Astrocyte (in vitro differentiated cells and primary cell): ENCODE measurements at regions not wholly inside any gene's neighbourhood (a gene's known extent, or its start where the extent isn't known, plus 50 kb on each side); places are given as distances from the start of the nearest gene placed in this dataset.

ENCODE experiments used
- DNase-seq: peaks from one replicate; pipeline ENCODE4 v3.0.0-alpha.2; 2010; ENCODE audit warnings: low read depth
- FAIRE-seq: peaks from 2 replicates; lab custom pipeline; 2011; peaks lifted over from hg19 to GRCh38; lab: Jason Lieb, UNC
- H2AFZ ChIP-seq: 2 replicates; pipeline ENCODE4 v1.6.0; 2012; ENCODE audit warnings: low read depth, low read length, inconsistent platforms
- H3K27ac ChIP-seq: 2 replicates; pipeline ENCODE4 v1.5.1; 2011; ENCODE audit warnings: low read depth, low read length, inconsistent platforms
- H3K27me3 ChIP-seq: 2 replicates; pipeline ENCODE4 v1.6.0; 2011; ENCODE audit warnings: low read length, inconsistent platforms; ENCODE audit not compliant: insufficient read depth
- H3K36me3 ChIP-seq: 2 replicates; pipeline ENCODE4 v1.5.1; 2011; ENCODE audit warnings: low read length, inconsistent platforms; ENCODE audit not compliant: insufficient read depth
- H3K4me1 ChIP-seq: 2 replicates; pipeline ENCODE4 v1.5.1; 2011; ENCODE audit warnings: low read length, inconsistent platforms; ENCODE audit not compliant: insufficient read depth
- H3K4me2 ChIP-seq: 2 replicates; pipeline ENCODE4 v1.6.0; 2012; ENCODE audit warnings: low read length, inconsistent platforms
- H3K4me3 ChIP-seq: 2 replicates; pipeline ENCODE4 v1.5.1; 2011; ENCODE audit warnings: low read depth, mild to moderate bottlenecking, low read length, inconsistent platforms; ENCODE audit not compliant: insufficient read depth
- H3K79me2 ChIP-seq: 2 replicates; pipeline ENCODE4 v1.6.0; 2012; ENCODE audit warnings: mild to moderate bottlenecking, low read length, inconsistent platforms; ENCODE audit not compliant: insufficient read depth
- H3K9ac ChIP-seq: 2 replicates; pipeline ENCODE4 v1.6.0; 2012; ENCODE audit warnings: mild to moderate bottlenecking, low read length, inconsistent platforms
- H3K9me3 ChIP-seq: 2 replicates; pipeline ENCODE4 v1.5.1; 2012; ENCODE audit warnings: low read depth, mild to moderate bottlenecking, low read length, inconsistent platforms; ENCODE audit not compliant: insufficient read depth
- H4K20me1 ChIP-seq: 2 replicates; pipeline ENCODE4 v1.6.0; 2012; ENCODE audit warnings: low read length, inconsistent platforms; ENCODE audit not compliant: insufficient read depth
- H3K27ac Mint-ChIP-seq: one replicate; pipeline ENCODE4 v1.8.0; 2021; ENCODE audit warnings: mild to moderate bottlenecking, mixed read lengths; ENCODE audit not compliant: unreplicated experiment
- H3K27me3 Mint-ChIP-seq: one replicate; pipeline ENCODE4 v1.8.0; 2021; ENCODE audit warnings: low read depth, mixed read lengths; ENCODE audit not compliant: unreplicated experiment
- H3K36me3 Mint-ChIP-seq: one replicate; pipeline ENCODE4 v1.8.0; 2021; ENCODE audit warnings: low read depth, mixed read lengths; ENCODE audit not compliant: unreplicated experiment
- H3K4me1 Mint-ChIP-seq: one replicate; pipeline ENCODE4 v1.8.0; 2021; ENCODE audit warnings: low read depth, mixed read lengths; ENCODE audit not compliant: unreplicated experiment
- H3K4me3 Mint-ChIP-seq: one replicate; pipeline ENCODE4 v1.8.0; 2021; ENCODE audit warnings: mild to moderate bottlenecking, moderate library complexity, mixed read lengths; ENCODE audit not compliant: unreplicated experiment
- H3K9me3 Mint-ChIP-seq: one replicate; pipeline ENCODE4 v1.8.0; 2021; ENCODE audit warnings: mild to moderate bottlenecking, mixed read lengths; ENCODE audit not compliant: unreplicated experiment
- CTCF ChIP-seq: IDR thresholded peaks from 2 replicates; pipeline ENCODE4 v1.5.1; 2011; ENCODE audit warnings: low read depth, mild to moderate bottlenecking, inconsistent platforms, low read length, moderate library complexity; ENCODE audit not compliant: insufficient read depth
- EZH2 ChIP-seq: IDR thresholded peaks from 2 replicates; pipeline ENCODE4 v1.6.1; 2012; ENCODE audit warnings: mild to moderate bottlenecking, low read length, inconsistent platforms; ENCODE audit not compliant: insufficient read depth

GRCh38 chr12:114206525-114206924 is 199.4 kb downstream of the TBX5 start:
- Histone ChIP-seq H3K9ac (no peak overlapping the region), H4K20me1 (no peaks in the 10 kb centered on the region), H2AFZ (no peak overlapping the region), H3K27ac (no peak overlapping the region), H3K27me3 (no peaks in the 10 kb centered on the region), H3K4me3 (no peak overlapping the region), H3K9me3 (peaks cover 4% of the 10 kb centered on the region), H3K4me2 (no peak overlapping the region), H3K4me1 (no peaks in the 10 kb centered on the region), H3K79me2 (no peaks in the 10 kb centered on the region), H3K36me3 (no peaks in the 10 kb centered on the region)
- peaks cover 10% of the 10 kb centered on the region for H3K9me3 Mint-ChIP-seq
- H3K4me3 Mint-ChIP-seq, result no peak overlapping the region
- H3K36me3 Mint-ChIP-seq, result no peaks in the 10 kb centered on the region
- no peak overlapping the region for H3K27ac Mint-ChIP-seq
- H3K27me3 Mint-ChIP-seq, result peaks cover 29% of the 10 kb centered on the region
- DNase-seq (no peak), FAIRE-seq (no peak)
- TF ChIP-seq CTCF, result no peak
- TF ChIP-seq EZH2, result no peak
- no peaks in the 10 kb centered on the region for H3K4me1 Mint-ChIP-seq

GRCh38 chr12:114201794-114202193 is 204.2 kb downstream of the TBX5 start:
- Mint-ChIP-seq H3K36me3 (no peaks in the 10 kb centered on the region), H3K4me1 (no peaks in the 10 kb centered on the region), H3K27ac (no peak overlapping the region), H3K27me3 (peaks cover 24% of the 10 kb centered on the region), H3K4me3 (no peak overlapping the region), H3K9me3 (peaks cover 7% of the 10 kb centered on the region)
- FAIRE-seq, result no peak
- H4K20me1 ChIP-seq, result no peaks in the 10 kb centered on the region
- no peaks in the 10 kb centered on the region for H3K4me1 ChIP-seq
- H3K4me3 ChIP-seq, result no peak overlapping the region
- TF ChIP-seq CTCF (no peak), EZH2 (no peak)
- H3K9ac ChIP-seq, result no peak overlapping the region
- peaks cover 4% of the 10 kb centered on the region for H3K9me3 ChIP-seq
- H3K27ac ChIP-seq, result no peak overlapping the region
- H3K36me3 ChIP-seq, result no peaks in the 10 kb centered on the region
- H3K4me2 ChIP-seq, result no peak overlapping the region
- H3K79me2 ChIP-seq, result no peaks in the 10 kb centered on the region
- H2AFZ ChIP-seq, result no peak overlapping the region
- DNase-seq, result no peak
- no peaks in the 10 kb centered on the region for H3K27me3 ChIP-seq

- Mint-ChIP-seq H3K4me3 (no peak overlapping the region), H3K9me3 (no peaks in the 10 kb centered on the region), H3K4me1 (no peaks in the 10 kb centered on the region), H3K36me3 (no peaks in the 10 kb centered on the region), H3K27me3 (peaks cover 26% of the 10 kb centered on the region), H3K27ac (no peak overlapping the region)
- FAIRE-seq (no peak), DNase-seq (no peak)
- H3K79me2 ChIP-seq, result no peaks in the 10 kb centered on the region
- no peaks in the 10 kb centered on the region for H3K27me3 ChIP-seq
- TF ChIP-seq CTCF (no peak), EZH2 (no peak)
- no peaks in the 10 kb centered on the region for H3K4me1 ChIP-seq
- H2AFZ ChIP-seq, result no peak overlapping the region
- no peak overlapping the region for H3K9ac ChIP-seq
- H4K20me1 ChIP-seq, result no peaks in the 10 kb centered on the region
- H3K4me2 ChIP-seq, result no peak overlapping the region
- no peaks in the 10 kb centered on the region for H3K9me3 ChIP-seq
- H3K27ac ChIP-seq, result no peak overlapping the region
- no peaks in the 10 kb centered on the region for H3K36me3 ChIP-seq
- no peak overlapping the region for H3K4me3 ChIP-seq
These were observed 211.0 kb downstream of the TBX5 start for GRCh38 chr12:114194956-114195355.
